Upper lobe of left lung (tissue), 6 donors: ENCODE measurements at regions not wholly inside any gene's neighbourhood (a gene's known extent, or its start where the extent isn't known, plus 50 kb on each side); places are given as distances from the start of the nearest gene placed in this dataset.

Experiments
- ATAC-seq, 2 donors: fragments of 200-7000 bp; cut with Tn5 transposase; one replicate each; pipeline ENCODE4 v1.9.1; 2022; ENCODE audit warnings: mild to moderate bottlenecking in 2 of 2, moderate library complexity in 2 of 2; ENCODE audit not compliant: low FRiP score in 2 of 2
- DNase-seq, 2 donors: peaks; one replicate each; pipeline ENCODE4 v3.0.0-alpha.2; 2019 to 2020
- H3K27ac ChIP-seq, 4 donors: fragments of 200-600 bp; sonication (generic); one replicate each; pipeline ENCODE4 v1.5.1; 2016 to 2019
- H3K27me3 ChIP-seq, 4 donors: fragments of 200-600 bp; sonication (generic); one replicate each; pipeline ENCODE4 v1.5.1; 2017 to 2019
- H3K36me3 ChIP-seq, 4 donors: fragments of 200-600 bp; sonication (generic); one replicate each; pipeline ENCODE4 v1.5.1; 2016 to 2019
- H3K4me1 ChIP-seq, 4 donors: fragments of 200-600 bp; sonication (generic); one replicate each; pipeline ENCODE4 v1.5.1; 2018 to 2019
- H3K4me3 ChIP-seq, 4 donors: fragments of 200-600 bp; sonication (generic); one replicate each; pipeline ENCODE4 v1.5.1; 2017 to 2019; ENCODE audit warnings: mild to moderate bottlenecking in 2 of 4, moderate library complexity in 1 of 4
- H3K9me3 ChIP-seq, 4 donors: fragments of 200-600 bp; sonication (generic); one replicate each; pipeline ENCODE4 v1.5.1; 2018 to 2019
- EP300 ChIP-seq, 4 donors: sonication (generic); formaldehyde crosslinking; IDR thresholded peaks; one replicate each; pipeline ENCODE4 v1.5.1; 2017; ENCODE audit warnings: antibody characterized with exemption in 4 of 4, control low read depth in 2 of 4
- POLR2A ChIP-seq, 4 donors: fragments of 450-650 bp; IDR thresholded peaks; one replicate each; pipeline ENCODE4 v1.5.1; 2016 to 2017; ENCODE audit warnings: antibody characterized with exemption in 4 of 4, mild to moderate bottlenecking in 2 of 4
- POLR2AphosphoS5 ChIP-seq, 2 donors: sonication (generic); formaldehyde crosslinking; IDR thresholded peaks; one replicate each; pipeline ENCODE4 v1.5.1; 2017; ENCODE audit warnings: antibody characterized with exemption in 2 of 2
- WGBS, 2 donors: methylation state at CpG; one replicate each; pipeline ENCODE4 v1.1.5; 2017 to 2018; 5-methylcytosine and 5-hydroxymethylcytosine counted together
- TF ChIP-seq, protein P1 (sequence below), 6 experiments: fragments of 450-650 bp in 4 of 6; fragments of 200-600 bp in 2 of 6; sonication (generic) in 2 of 6; IDR thresholded peaks; one replicate each; pipeline ENCODE4 v1.5.1; 2016 to 2019; ENCODE audit warnings: antibody characterized with exemption in 6 of 6
- donor health status: DM: no; HTN: no; CAD: no; lungs with moderate emphysema.
- donor health status: DM: no; HTN: yes; CAD: no; lungs with severe emphysema.

DNA sequence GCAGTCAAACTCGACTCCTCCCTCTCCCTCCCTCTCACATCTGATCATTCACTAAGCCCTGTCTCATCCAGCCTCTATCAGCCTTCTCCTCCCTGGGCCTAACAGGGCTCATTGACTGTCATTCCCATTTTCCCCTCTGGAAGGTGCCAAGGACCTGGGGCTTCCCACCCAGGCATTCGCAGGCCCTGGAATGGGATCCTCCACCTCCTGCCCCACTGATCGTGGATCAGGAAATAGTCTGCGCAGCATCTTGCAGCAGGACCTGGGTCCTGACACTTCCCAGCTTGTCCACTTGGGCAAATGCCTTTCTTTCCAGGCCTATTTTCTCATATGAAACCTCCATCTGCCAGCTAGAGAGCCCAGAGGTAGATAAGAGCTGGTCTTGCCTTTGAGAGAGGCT is 71.2 kb upstream of the ZC3H12A start:
- no peaks in the 10 kb centered on the region for H3K4me1 ChIP-seq
- no peak overlapping the region for H3K4me3 ChIP-seq
- DNase-seq (no peak), ATAC-seq (no peak)
- no peaks in the 10 kb centered on the region for H3K27me3 ChIP-seq
- H3K36me3 ChIP-seq: no peaks in the 10 kb centered on the region
- H3K9me3 ChIP-seq: no peaks in the 10 kb centered on the region
- H3K27ac ChIP-seq: no peak overlapping the region
- TF ChIP-seq POLR2A (IDR thresholded peaks at IDR 0.05) (no peak), EP300 (IDR thresholded peaks at IDR 0.05) (no peak), POLR2AphosphoS5 (IDR thresholded peaks at IDR 0.05) (no peak)
- TF ChIP-seq, protein P1, sequence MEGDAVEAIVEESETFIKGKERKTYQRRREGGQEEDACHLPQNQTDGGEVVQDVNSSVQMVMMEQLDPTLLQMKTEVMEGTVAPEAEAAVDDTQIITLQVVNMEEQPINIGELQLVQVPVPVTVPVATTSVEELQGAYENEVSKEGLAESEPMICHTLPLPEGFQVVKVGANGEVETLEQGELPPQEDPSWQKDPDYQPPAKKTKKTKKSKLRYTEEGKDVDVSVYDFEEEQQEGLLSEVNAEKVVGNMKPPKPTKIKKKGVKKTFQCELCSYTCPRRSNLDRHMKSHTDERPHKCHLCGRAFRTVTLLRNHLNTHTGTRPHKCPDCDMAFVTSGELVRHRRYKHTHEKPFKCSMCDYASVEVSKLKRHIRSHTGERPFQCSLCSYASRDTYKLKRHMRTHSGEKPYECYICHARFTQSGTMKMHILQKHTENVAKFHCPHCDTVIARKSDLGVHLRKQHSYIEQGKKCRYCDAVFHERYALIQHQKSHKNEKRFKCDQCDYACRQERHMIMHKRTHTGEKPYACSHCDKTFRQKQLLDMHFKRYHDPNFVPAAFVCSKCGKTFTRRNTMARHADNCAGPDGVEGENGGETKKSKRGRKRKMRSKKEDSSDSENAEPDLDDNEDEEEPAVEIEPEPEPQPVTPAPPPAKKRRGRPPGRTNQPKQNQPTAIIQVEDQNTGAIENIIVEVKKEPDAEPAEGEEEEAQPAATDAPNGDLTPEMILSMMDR (IDR thresholded peaks at IDR 0.05): no peak
- WGBS, 2 donors: 72 to 75% methylated on average over 4 of the region's 4 CpGs

DNA sequence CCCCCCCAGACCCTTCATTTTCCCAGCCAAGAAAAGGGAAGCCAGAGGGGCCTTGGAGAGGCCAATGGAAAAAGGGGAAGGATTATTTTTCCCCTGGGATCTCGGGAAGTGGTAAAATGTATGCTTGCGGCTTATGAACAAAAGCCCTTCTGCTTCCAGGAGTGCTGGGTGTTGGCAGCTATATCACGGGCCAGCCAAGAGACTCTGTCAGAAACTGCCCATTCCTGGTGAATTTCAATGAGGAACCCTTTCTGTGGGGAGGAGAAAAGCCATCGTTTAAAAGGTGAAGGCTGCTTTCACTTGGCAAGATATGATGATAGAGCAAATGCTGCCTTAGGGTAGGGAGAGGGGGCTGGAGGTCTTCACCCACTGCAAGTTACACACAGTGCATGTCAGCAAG is 69.7 kb upstream of the ZC3H12A start:
- H3K4me3 ChIP-seq: no peak overlapping the region

DNA sequence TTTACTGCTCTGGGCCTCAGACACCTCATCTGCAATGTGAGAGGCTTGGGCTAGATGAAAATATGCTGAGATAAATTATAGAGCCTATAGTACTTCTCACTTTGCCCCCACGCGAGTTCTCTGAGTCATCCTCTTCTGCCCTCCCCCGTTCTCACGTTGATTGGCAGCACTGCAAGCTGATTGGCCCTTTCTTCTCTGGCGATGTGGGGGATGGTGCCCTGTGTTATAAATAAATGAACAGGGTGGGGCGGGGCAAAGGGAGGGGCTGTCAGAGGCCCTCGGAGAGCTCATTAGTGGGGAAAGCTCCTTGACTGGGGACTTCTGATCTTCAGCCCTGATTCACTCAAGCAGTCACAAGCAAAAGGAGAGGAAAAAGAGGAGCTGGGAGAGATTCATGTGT is 64.3 kb upstream of the ZC3H12A start:
- H3K36me3 ChIP-seq: no peaks in the 10 kb centered on the region
- no peaks in the 10 kb centered on the region for H3K9me3 ChIP-seq
- no peak for DNase-seq
- TF ChIP-seq, protein P1 (IDR thresholded peaks at IDR 0.05): no peak
- TF ChIP-seq EP300 (IDR thresholded peaks at IDR 0.05) (no peak), POLR2A (IDR thresholded peaks at IDR 0.05) (no peak), POLR2AphosphoS5 (IDR thresholded peaks at IDR 0.05) (no peak)
- no peaks in the 10 kb centered on the region for H3K4me1 ChIP-seq
- no peaks in the 10 kb centered on the region for H3K27me3 ChIP-seq
- H3K4me3 ChIP-seq: no peak overlapping the region
- H3K27ac ChIP-seq: no peak overlapping the region
- WGBS, 2 donors: 35 to 41% methylated on average over 7 of the region's 7 CpGs
- ATAC-seq: no peak

More for the DNA sequence above, 69.7 kb upstream of the ZC3H12A start:
- Histone ChIP-seq H3K36me3 (no peaks in the 10 kb centered on the region), H3K27ac (no peak overlapping the region), H3K9me3 (no peaks in the 10 kb centered on the region), H3K4me1 (no peaks in the 10 kb centered on the region), H3K27me3 (no peaks in the 10 kb centered on the region)
- 60 to 65% methylated on average over 4 of the region's 4 CpGs for WGBS, 2 donors
- no peak for DNase-seq
- TF ChIP-seq, protein P1 (IDR thresholded peaks at IDR 0.05): no peak
- TF ChIP-seq POLR2AphosphoS5 (IDR thresholded peaks at IDR 0.05) (no peak), POLR2A (IDR thresholded peaks at IDR 0.05) (no peak)
- no peak for ATAC-seq

DNA sequence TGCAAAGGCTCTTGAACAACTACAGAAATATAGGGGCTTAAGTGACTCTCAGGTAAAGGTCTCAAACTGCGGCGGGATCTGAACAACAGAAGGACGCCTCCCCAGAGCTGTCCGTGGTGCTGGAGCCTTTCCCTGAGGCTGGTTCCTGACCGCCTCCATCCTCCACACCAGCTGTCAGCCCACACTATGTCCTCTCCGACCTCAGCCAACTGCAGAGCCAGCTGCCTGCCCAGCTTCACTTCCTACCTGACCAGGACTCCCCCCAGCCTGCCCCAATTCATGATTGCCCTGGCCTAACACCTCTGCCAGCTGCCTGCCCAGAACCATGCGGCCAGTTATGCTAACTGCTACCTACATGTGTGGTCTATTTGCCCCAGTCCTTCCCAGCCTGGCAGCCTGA is 63.6 kb upstream of the ZC3H12A start:
- no peak for ATAC-seq

More for the DNA sequence above, 63.6 kb upstream of the ZC3H12A start:
- H3K4me1 ChIP-seq: no peaks in the 10 kb centered on the region
- H3K9me3 ChIP-seq: peaks cover 0 to 5% (median 0%) of the 10 kb centered on the region in 4 donors
- no peak overlapping the region for H3K27ac ChIP-seq
- no peaks in the 10 kb centered on the region for H3K36me3 ChIP-seq
- H3K27me3 ChIP-seq: no peaks in the 10 kb centered on the region
- DNase-seq: no peak
- 14 to 21% methylated on average over 7 of the region's 7 CpGs for WGBS, 2 donors
- no peak overlapping the region for H3K4me3 ChIP-seq
- TF ChIP-seq, protein P1 (IDR thresholded peaks at IDR 0.05): no peak
- no peak for TF ChIP-seq POLR2A (IDR thresholded peaks at IDR 0.05)
- no peak for TF ChIP-seq POLR2AphosphoS5 (IDR thresholded peaks at IDR 0.05)
- TF ChIP-seq EP300 (IDR thresholded peaks at IDR 0.05): no peak
